PC-3 (cell line): ENCODE measurements at regions not wholly inside any gene's neighbourhood (a gene's known extent, or its start where the extent isn't known, plus 50 kb on each side); places are given as distances from the start of the nearest gene placed in this dataset.
A peak's percentile ranks its signal among the peaks of the same experiment; 100 is the strongest.

Experiments
- ATAC-seq: fragments of 200-7000 bp; cut with Tn5 transposase; 2 replicates; pipeline ENCODE4 v1.9.1; 2020; ENCODE audit warnings: mild to moderate bottlenecking, moderate library complexity
- BruUV-seq: library from RNA; stranded (reverse); fragments of 400-500 nt; replicated peaks from 2 replicates; lab custom pipeline; 2021; lab: Mats Ljungman, UMichigan
- CTCF ChIA-PET: fragments of 300-600 bp; sonication (Branson Sonifier 250); formaldehyde crosslinking; loops from one replicate; lab custom pipeline; 2022; ENCODE audit warnings: antibody characterized with exemption; lab: Charles Lee
- POLR2A ChIA-PET: fragments of 300-600 bp; sonication (Branson Sonifier 250); formaldehyde crosslinking; loops from one replicate; lab custom pipeline; 2022; ENCODE audit warnings: antibody characterized with exemption; ENCODE audit not compliant: unreplicated experiment; lab: Charles Lee
- DNase-seq: peaks from one replicate; pipeline ENCODE4 v3.0.0-alpha.2; 2015
- H2AFZ ChIP-seq: fragments of 300-600 bp; sonication (generic); 2 replicates; pipeline ENCODE4 v1.6.0; 2016; ENCODE audit warnings: antibody characterized with exemption, low read length
- H3F3A ChIP-seq: fragments of 300-600 bp; sonication (generic); one replicate; pipeline ENCODE4 v1.6.0; 2017; ENCODE audit warnings: antibody characterized with exemption, low read length, control low read depth, mild to moderate bottlenecking; ENCODE audit not compliant: unreplicated experiment
- H3K27ac ChIP-seq: fragments of 300-600 bp; sonication (generic); 2 replicates; pipeline ENCODE4 v1.5.1; 2016; ENCODE audit warnings: mild to moderate bottlenecking, low read length
- H3K27me3 ChIP-seq: fragments of 300-600 bp; sonication (generic); 2 replicates; pipeline ENCODE4 v1.6.1; 2016; ENCODE audit warnings: low read length, mixed read lengths
- H3K36me3 ChIP-seq: fragments of 300-600 bp; sonication (generic); 2 replicates; pipeline ENCODE4 v1.6.1; 2016; ENCODE audit warnings: low read depth, mixed run types, low read length, mixed read lengths
- H3K4me1 ChIP-seq: fragments of 300-600 bp; sonication (generic); 2 replicates; pipeline ENCODE4 v1.5.1; 2016; ENCODE audit warnings: low read length; ENCODE audit not compliant: insufficient read depth
- H3K4me2 ChIP-seq: fragments of 300-600 bp; sonication (generic); 2 replicates; pipeline ENCODE4 v1.6.0; 2016; ENCODE audit warnings: low read length
- H3K4me3 ChIP-seq: fragments of 300-600 bp; sonication (generic); 2 replicates; pipeline ENCODE4 v1.5.1; 2016; ENCODE audit warnings: mild to moderate bottlenecking, low read length, mixed read lengths
- H3K79me2 ChIP-seq: fragments of 300-600 bp; sonication (generic); 2 replicates; pipeline ENCODE4 v1.6.1; 2017; ENCODE audit warnings: low read length, mixed read lengths
- H3K9ac ChIP-seq: fragments of 300-600 bp; sonication (generic); 2 replicates; pipeline ENCODE4 v1.6.0; 2016; ENCODE audit warnings: mild to moderate bottlenecking, low read length
- H3K9me2 ChIP-seq: fragments of 300-600 bp; sonication (generic); replicated peaks from 2 replicates; pipeline ENCODE4 v1.6.1; 2016; ENCODE audit warnings: mixed run types, low read length, mixed read lengths
- H3K9me3 ChIP-seq: fragments of 300-600 bp; sonication (generic); 2 replicates; pipeline ENCODE4 v1.6.1; 2016; ENCODE audit warnings: low read length, mixed read lengths
- H4K20me1 ChIP-seq: fragments of 300-600 bp; sonication (generic); 2 replicates; pipeline ENCODE4 v1.6.1; 2016; ENCODE audit warnings: low read length, mixed read lengths
- EZH2 ChIP-seq: fragments of 300-600 bp; sonication (generic); IDR thresholded peaks from one replicate; pipeline ENCODE4 v1.6.1; 2017; ENCODE audit warnings: antibody characterized with exemption, mild to moderate bottlenecking, low read length; ENCODE audit not compliant: unreplicated experiment
- EZH2phosphoT487 ChIP-seq: fragments of 300-600 bp; sonication (generic); IDR thresholded peaks from 2 replicates; pipeline ENCODE4 v1.6.1; 2018; ENCODE audit warnings: mild to moderate bottlenecking, antibody characterized with exemption, low read length, borderline replicate concordance
- intact Hi-C: fragments of 100-400 bp; cut with micrococcal nuclease; formaldehyde crosslinking; loops from 2 replicates; pipeline ENCODE4 v1.9.0; 2023
- TF ChIP-seq, protein P1 (sequence below): fragments of 300-600 bp; sonication (generic); conservative IDR thresholded peaks from 2 replicates; pipeline ENCODE4 v1.5.1; 2017; ENCODE audit warnings: antibody characterized with exemption, low read depth, mild to moderate bottlenecking, low read length

DNA sequence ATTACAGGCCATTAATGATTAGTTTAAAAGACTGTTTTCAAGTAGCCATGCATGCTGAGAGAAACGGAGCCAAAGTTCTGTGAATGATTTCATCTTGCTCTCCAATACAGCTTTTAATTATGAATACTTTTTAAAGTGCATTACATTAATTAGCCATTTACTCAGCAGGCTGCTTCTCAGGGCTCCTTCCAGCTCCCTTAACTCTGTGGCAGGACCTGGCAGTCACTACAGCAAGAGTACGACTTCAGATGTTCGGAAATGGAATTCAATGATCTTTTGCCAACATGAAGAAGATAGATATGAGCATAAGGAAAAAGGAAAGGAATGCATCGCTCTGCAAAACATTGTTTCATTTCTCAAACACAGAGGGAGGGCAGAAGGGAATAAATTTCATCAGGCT is 987.2 kb downstream of the PDHA2 start:
- Histone ChIP-seq H4K20me1 (no peaks in the 10 kb centered on the region), H3K9me3 (no peaks in the 10 kb centered on the region), H3K4me1 (no peaks in the 10 kb centered on the region), H3K27me3 (no peaks in the 10 kb centered on the region), H2AFZ (no peak overlapping the region), H3K36me3 (no peaks in the 10 kb centered on the region), H3K9me2 (no peaks in the 10 kb centered on the region), H3K4me2 (no peak overlapping the region), H3F3A (no peaks in the 10 kb centered on the region), H3K79me2 (no peaks in the 10 kb centered on the region), H3K9ac (no peak overlapping the region), H3K27ac (no peak overlapping the region), H3K4me3 (no peak overlapping the region)
- ATAC-seq (no peak), DNase-seq (no peak)
- intact Hi-C loops = no loop called here
- BruUV-seq = no TSS peak
- ChIA-PET CTCF (no interaction called here), POLR2A (no interaction called here)
- TF ChIP-seq EZH2 (no peak), EZH2phosphoT487 (no peak)
- TF ChIP-seq, protein P1, sequence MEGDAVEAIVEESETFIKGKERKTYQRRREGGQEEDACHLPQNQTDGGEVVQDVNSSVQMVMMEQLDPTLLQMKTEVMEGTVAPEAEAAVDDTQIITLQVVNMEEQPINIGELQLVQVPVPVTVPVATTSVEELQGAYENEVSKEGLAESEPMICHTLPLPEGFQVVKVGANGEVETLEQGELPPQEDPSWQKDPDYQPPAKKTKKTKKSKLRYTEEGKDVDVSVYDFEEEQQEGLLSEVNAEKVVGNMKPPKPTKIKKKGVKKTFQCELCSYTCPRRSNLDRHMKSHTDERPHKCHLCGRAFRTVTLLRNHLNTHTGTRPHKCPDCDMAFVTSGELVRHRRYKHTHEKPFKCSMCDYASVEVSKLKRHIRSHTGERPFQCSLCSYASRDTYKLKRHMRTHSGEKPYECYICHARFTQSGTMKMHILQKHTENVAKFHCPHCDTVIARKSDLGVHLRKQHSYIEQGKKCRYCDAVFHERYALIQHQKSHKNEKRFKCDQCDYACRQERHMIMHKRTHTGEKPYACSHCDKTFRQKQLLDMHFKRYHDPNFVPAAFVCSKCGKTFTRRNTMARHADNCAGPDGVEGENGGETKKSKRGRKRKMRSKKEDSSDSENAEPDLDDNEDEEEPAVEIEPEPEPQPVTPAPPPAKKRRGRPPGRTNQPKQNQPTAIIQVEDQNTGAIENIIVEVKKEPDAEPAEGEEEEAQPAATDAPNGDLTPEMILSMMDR = no peak

DNA sequence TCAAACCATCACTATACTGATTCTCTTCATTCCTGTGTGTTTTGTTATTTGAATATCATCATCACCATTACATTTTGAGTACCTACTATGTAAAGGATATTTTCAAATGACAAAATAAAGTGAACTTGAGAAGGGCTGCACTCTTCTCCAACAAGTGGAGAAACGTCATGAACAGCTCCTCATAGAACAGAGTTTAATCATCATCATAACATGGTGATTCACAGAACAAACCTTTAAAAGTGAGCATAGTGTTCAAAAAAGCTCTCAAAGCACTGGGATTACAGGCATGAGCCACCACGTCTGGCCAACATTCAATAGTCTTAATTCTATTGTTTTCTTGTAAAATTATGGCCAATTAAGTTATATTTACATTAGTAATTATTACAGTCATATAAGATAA is 993.9 kb downstream of the PDHA2 start:
- DNase-seq = peak; percentile 45
- H3K79me2 ChIP-seq = no peaks in the 10 kb centered on the region
- no peaks in the 10 kb centered on the region for H3K36me3 ChIP-seq
- no peaks in the 10 kb centered on the region for H3K9me2 ChIP-seq
- no peaks in the 10 kb centered on the region for H3K9me3 ChIP-seq
- no peak overlapping the region for H3K4me3 ChIP-seq
- H3F3A ChIP-seq = no peaks in the 10 kb centered on the region
- H3K4me1 ChIP-seq = no peaks in the 10 kb centered on the region; the same call in 1 of the 2 replicates
- no peak for TF ChIP-seq EZH2
- no peak for TF ChIP-seq EZH2phosphoT487
- no peak overlapping the region for H2AFZ ChIP-seq
- POLR2A ChIA-PET = interaction anchor here (0.6 kb wide), 1 partner anchor 886 kb away, joined by 4 read pairs; no protein-coding TSS in a partner anchor
- H3K27ac ChIP-seq = no peak overlapping the region
- ATAC-seq = peak; percentile 98
- CTCF ChIA-PET = interaction anchor here (0.6 kb wide), 1 partner anchor 395 kb away, joined by 3 read pairs; no protein-coding TSS in a partner anchor
- BruUV-seq = no TSS peak
- H4K20me1 ChIP-seq = no peaks in the 10 kb centered on the region
- no peaks in the 10 kb centered on the region for H3K27me3 ChIP-seq
- no peak overlapping the region for H3K9ac ChIP-seq
- intact Hi-C loops = no loop called here
- no peak overlapping the region for H3K4me2 ChIP-seq

DNA sequence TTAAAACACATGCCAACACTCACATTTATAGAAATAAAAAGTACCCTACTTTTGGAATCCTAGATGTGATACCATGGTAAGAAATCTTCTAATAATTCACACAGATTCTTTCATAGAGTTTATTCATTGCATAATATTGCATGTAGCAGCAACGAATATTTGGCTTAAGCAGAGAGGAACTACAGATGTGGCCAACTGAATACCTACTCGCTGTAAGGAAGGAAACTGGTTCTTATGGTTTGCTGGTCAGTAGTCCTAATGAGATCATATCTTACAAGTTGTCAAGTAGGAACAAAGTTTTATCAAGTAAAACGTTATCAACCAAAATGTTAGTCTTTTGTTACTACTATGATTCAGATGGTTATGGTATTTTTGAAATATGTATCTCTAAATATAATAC is 996.1 kb downstream of the PDHA2 start:
- no peaks in the 10 kb centered on the region for H4K20me1 ChIP-seq
- no peak overlapping the region for H3K4me3 ChIP-seq
- H3K36me3 ChIP-seq = no peaks in the 10 kb centered on the region
- no peaks in the 10 kb centered on the region for H3K27me3 ChIP-seq
- no peak for ATAC-seq
- no peaks in the 10 kb centered on the region for H3K9me2 ChIP-seq
- H3K4me1 ChIP-seq = no peaks in the 10 kb centered on the region; the same call in 1 of the 2 replicates
- BruUV-seq = no TSS peak
- H3K9me3 ChIP-seq = no peaks in the 10 kb centered on the region
- intact Hi-C loops = no loop called here
- H3K9ac ChIP-seq = no peak overlapping the region
- H3K79me2 ChIP-seq = no peaks in the 10 kb centered on the region
- POLR2A ChIA-PET = no interaction called here
- no peaks in the 10 kb centered on the region for H3F3A ChIP-seq
- TF ChIP-seq EZH2 (no peak), EZH2phosphoT487 (no peak)
- TF ChIP-seq, protein P1 = no peak
- H3K4me2 ChIP-seq = no peak overlapping the region
- no peak for DNase-seq
- H3K27ac ChIP-seq = no peak overlapping the region
- H2AFZ ChIP-seq = no peak overlapping the region
- CTCF ChIA-PET = no interaction called here
